ENCODE measurements at regions not wholly inside any gene's neighbourhood (a gene's known extent, or its start where the extent isn't known, plus 50 kb on each side); places are given as distances from the start of the nearest gene placed in this dataset.

DNA sequence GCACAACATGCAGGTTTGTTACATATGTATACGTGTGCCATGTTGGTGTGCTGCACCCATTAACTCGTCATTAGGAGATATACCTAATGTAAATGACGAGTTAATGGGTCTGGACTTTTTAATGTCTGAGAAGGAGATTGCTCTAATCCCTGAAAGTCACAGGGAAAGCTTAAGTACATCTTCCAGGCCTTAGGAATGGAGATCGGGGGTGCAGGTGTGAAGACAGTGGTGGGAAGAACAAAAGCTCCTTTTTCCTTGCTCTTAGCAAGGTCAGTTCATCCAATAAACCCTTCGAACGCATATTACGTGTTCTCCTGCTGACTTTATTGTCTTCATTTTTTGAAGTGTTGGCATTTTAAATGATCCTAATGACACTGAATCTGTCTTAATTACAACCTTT lies 50.8 kb upstream of the LAMA1 start:
- TF ChIP-seq, protein P1, sequence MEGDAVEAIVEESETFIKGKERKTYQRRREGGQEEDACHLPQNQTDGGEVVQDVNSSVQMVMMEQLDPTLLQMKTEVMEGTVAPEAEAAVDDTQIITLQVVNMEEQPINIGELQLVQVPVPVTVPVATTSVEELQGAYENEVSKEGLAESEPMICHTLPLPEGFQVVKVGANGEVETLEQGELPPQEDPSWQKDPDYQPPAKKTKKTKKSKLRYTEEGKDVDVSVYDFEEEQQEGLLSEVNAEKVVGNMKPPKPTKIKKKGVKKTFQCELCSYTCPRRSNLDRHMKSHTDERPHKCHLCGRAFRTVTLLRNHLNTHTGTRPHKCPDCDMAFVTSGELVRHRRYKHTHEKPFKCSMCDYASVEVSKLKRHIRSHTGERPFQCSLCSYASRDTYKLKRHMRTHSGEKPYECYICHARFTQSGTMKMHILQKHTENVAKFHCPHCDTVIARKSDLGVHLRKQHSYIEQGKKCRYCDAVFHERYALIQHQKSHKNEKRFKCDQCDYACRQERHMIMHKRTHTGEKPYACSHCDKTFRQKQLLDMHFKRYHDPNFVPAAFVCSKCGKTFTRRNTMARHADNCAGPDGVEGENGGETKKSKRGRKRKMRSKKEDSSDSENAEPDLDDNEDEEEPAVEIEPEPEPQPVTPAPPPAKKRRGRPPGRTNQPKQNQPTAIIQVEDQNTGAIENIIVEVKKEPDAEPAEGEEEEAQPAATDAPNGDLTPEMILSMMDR (IDR thresholded peaks at IDR 0.05; ENCODE audit: borderline replicate concordance, control extremely low read depth, extremely low read depth, insufficient read depth, missing control alignments) = no peak
- no peak for DNase-seq (ENCODE audit: low spot score)
- in situ Hi-C loops (cut with MboI; ENCODE audit: low sequenced_read_pairs, unreplicated experiment) = no loop called here

Measured in GM13976 (cell line).